Naive thymus-derived CD4-positive, alpha-beta T cell (primary cell): ENCODE measurements at regions not wholly inside any gene's neighbourhood (a gene's known extent, or its start where the extent isn't known, plus 50 kb on each side); places are given as distances from the start of the nearest gene placed in this dataset.

Experiments
- ATAC-seq: fragments of 150-1000 bp; cut with Tn5 transposase; 2 replicates; pipeline ENCODE4 v1.10.0; 2021; ENCODE audit warnings: mild to moderate bottlenecking, moderate library complexity
- CTCF ChIA-PET: fragments of 350-600 bp; sonication (Branson Sonifier 250); formaldehyde crosslinking; loops from one replicate; lab custom pipeline; 2021; ENCODE audit warnings: antibody characterized with exemption; lab: Charles Lee
- POLR2A ChIA-PET: fragments of 350-600 bp; sonication (Branson Sonifier 250); formaldehyde crosslinking; loops from one replicate; lab custom pipeline; 2021; ENCODE audit warnings: antibody characterized with exemption, inconsistent platforms; lab: Charles Lee
- DNase-seq, 9 donors: peaks; one replicate each; pipeline versions ENCODE4 v3.0.0 to v3.0.0-alpha.2; 2020 to 2022; ENCODE audit warnings: mixed read lengths in 1 of 9
- H3K27ac ChIP-seq: one replicate; pipeline ENCODE4 v1.7.0; 2013; ENCODE audit warnings: mild to moderate bottlenecking, low read depth, low read length, moderate library complexity
- H3K27me3 ChIP-seq, 2 donors: one replicate each; pipeline ENCODE4 v1.7.0; 2013; ENCODE audit warnings: low read length in 2 of 2, mild to moderate bottlenecking in 2 of 2, moderate library complexity in 2 of 2; ENCODE audit not compliant: control insufficient read depth in 2 of 2, insufficient read depth in 2 of 2
- H3K36me3 ChIP-seq, 3 experiments: 1 replicate in 2 of 3; 2 replicates in 1 of 3; pipeline ENCODE4 v1.7.0; 2013; ENCODE audit warnings: low read length in 3 of 3, mild to moderate bottlenecking in 3 of 3, moderate library complexity in 1 of 3; ENCODE audit not compliant: insufficient read depth in 3 of 3, control insufficient read depth in 2 of 3
- H3K4me1 ChIP-seq, 2 donors: one replicate each; pipeline ENCODE4 v1.7.0; 2013; ENCODE audit warnings: low read length in 2 of 2, mild to moderate bottlenecking in 2 of 2, moderate library complexity in 1 of 2; ENCODE audit not compliant: control insufficient read depth in 2 of 2, insufficient read depth in 2 of 2
- H3K4me3 ChIP-seq: 2 replicates; pipeline ENCODE4 v1.7.0; 2013; ENCODE audit warnings: mild to moderate bottlenecking, low read length
- H3K9me3 ChIP-seq, 3 experiments: 1 replicate in 2 of 3; 2 replicates in 1 of 3; pipeline ENCODE4 v1.7.0; 2013; ENCODE audit warnings: low read length in 3 of 3; ENCODE audit not compliant: control insufficient read depth in 2 of 3
- H3K27ac Mint-ChIP-seq, 9 donors: one replicate each; pipeline ENCODE4 v1.8.0; 2020 to 2022; ENCODE audit warnings: mixed read lengths in 9 of 9, mild to moderate bottlenecking in 8 of 9, moderate library complexity in 5 of 9, inconsistent platforms in 2 of 9
- H3K27me3 Mint-ChIP-seq, 5 donors: one replicate each; pipeline ENCODE4 v1.8.0; 2021 to 2022; ENCODE audit warnings: mixed read lengths in 5 of 5, mild to moderate bottlenecking in 1 of 5
- H3K36me3 Mint-ChIP-seq, 5 donors: one replicate each; pipeline ENCODE4 v1.8.0; 2020 to 2022; ENCODE audit warnings: mixed read lengths in 5 of 5, mild to moderate bottlenecking in 3 of 5, inconsistent platforms in 1 of 5
- H3K4me1 Mint-ChIP-seq, 7 donors: one replicate each; pipeline ENCODE4 v1.8.0; 2020 to 2022; ENCODE audit warnings: mixed read lengths in 7 of 7, mild to moderate bottlenecking in 3 of 7, inconsistent platforms in 1 of 7
- H3K4me3 Mint-ChIP-seq, 10 donors: one replicate each; pipeline ENCODE4 v1.8.0; 2020 to 2022; ENCODE audit warnings: mild to moderate bottlenecking in 10 of 10, mixed read lengths in 10 of 10, moderate library complexity in 6 of 10, inconsistent platforms in 2 of 10
- H3K9me3 Mint-ChIP-seq, 11 donors: one replicate each; pipeline ENCODE4 v1.8.0; 2020 to 2022; ENCODE audit warnings: mixed read lengths in 11 of 11, mild to moderate bottlenecking in 4 of 11, inconsistent platforms in 1 of 11, moderate library complexity in 1 of 11
- intact Hi-C, 2 donors: fragments of 100-400 bp; cut with micrococcal nuclease; formaldehyde crosslinking; loops; one replicate each; pipeline ENCODE4 v1.15.1; 2023

DNA sequence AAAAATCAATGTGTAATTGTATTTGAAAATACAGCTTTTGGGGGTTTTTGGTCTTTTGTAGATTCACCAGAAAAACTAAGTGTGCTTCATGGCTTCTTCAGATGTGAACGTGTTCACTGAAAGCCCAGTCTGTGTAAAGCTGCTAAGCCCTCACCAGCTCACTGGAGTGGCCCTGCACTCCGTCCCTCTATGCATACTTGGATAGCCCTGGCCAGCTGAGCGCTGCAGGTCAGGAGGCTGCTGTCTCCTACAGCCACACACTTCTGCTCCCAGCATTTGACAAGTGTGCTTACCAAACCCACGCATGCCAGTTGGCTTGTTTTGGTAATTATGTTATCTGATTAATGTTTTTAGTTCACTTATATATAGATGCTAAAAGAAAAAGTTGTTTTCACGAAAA, 163.5 kb downstream of the TLR5 start:
- intact Hi-C loops: no loop called here
- Mint-ChIP-seq H3K9me3 (no peaks in the 10 kb centered on the region), H3K36me3 (peaks cover 0 to 13% (median 0%) of the 10 kb centered on the region in 5 donors), H3K27ac (no peak overlapping the region), H3K27me3 (no peaks in the 10 kb centered on the region), H3K4me3 (no peak overlapping the region), H3K4me1 (no peaks in the 10 kb centered on the region)
- ATAC-seq: no peak
- Histone ChIP-seq H3K4me1 (no peaks in the 10 kb centered on the region), H3K27me3 (no peaks in the 10 kb centered on the region), H3K9me3 (no peaks in the 10 kb centered on the region), H3K4me3 (no peak overlapping the region), H3K27ac (no peak overlapping the region), H3K36me3 (no peaks in the 10 kb centered on the region)
- ChIA-PET CTCF (no interaction called here), POLR2A (no interaction called here)
- no peak for DNase-seq

DNA sequence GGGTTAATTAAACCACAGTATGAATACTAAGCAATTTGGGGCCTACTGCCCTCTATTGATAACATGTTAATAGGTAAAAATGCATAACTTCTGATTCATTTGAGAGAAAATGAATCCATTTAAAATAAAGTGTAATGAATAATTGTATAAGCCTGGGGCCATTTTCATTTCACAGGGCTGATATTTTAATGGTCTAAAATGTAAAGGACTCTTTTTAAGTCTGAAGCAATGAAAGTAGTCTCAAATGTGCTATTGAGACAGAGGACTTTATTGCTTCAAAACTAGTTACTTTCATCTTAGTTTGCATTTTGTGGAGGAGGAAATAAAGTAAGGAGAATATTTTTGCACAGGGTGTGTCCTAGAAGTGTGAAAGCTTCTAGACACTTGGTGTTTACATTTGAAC, 155.4 kb downstream of the TLR5 start:
- H3K27me3 ChIP-seq: no peaks in the 10 kb centered on the region
- no peak for DNase-seq
- H3K9me3 Mint-ChIP-seq: no peaks in the 10 kb centered on the region
- ChIA-PET POLR2A (no interaction called here), CTCF (no interaction called here)
- peaks cover 0 to 18% (median 9%) of the 10 kb centered on the region in 5 donors for H3K36me3 Mint-ChIP-seq
- no peak overlapping the region for H3K27ac ChIP-seq
- peaks cover 0 to 10% (median 4%) of the 10 kb centered on the region in 7 donors for H3K4me1 Mint-ChIP-seq
- no peaks in the 10 kb centered on the region for H3K27me3 Mint-ChIP-seq
- H3K4me3 ChIP-seq: no peak overlapping the region
- intact Hi-C loops: no loop called here
- no peaks in the 10 kb centered on the region for H3K4me1 ChIP-seq
- H3K27ac Mint-ChIP-seq: no peak overlapping the region
- no peaks in the 10 kb centered on the region for H3K36me3 ChIP-seq
- H3K9me3 ChIP-seq: no peaks in the 10 kb centered on the region
- no peak overlapping the region for H3K4me3 Mint-ChIP-seq
- ATAC-seq: no peak

DNA sequence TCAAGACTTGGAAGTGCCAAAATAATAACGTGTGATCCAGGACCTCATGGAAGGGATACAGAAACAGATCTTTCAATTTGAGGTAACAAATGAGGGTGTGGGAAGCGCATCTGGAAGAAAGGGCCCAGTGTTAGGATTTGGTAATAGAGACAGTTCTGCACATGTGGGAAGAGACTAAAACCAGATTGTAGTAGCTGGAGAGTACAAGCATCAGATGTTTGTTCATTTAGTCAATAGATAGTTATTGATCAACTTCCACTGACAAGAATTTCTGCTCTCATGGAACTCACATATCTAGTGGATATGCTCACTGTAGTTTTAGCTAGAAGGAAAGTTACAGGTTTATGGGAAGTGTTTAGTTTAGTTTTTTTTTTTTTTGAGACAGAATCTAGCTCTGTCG, 153.6 kb downstream of the TLR5 start:
- Histone ChIP-seq H3K36me3 (no peaks in the 10 kb centered on the region), H3K9me3 (no peaks in the 10 kb centered on the region), H3K27me3 (no peaks in the 10 kb centered on the region), H3K4me3 (no peak overlapping the region), H3K4me1 (no peaks in the 10 kb centered on the region), H3K27ac (no peak overlapping the region)
- H3K27me3 Mint-ChIP-seq: no peaks in the 10 kb centered on the region
- no peak overlapping the region for H3K27ac Mint-ChIP-seq
- ChIA-PET CTCF (no interaction called here), POLR2A (no interaction called here)
- no peak overlapping the region for H3K4me3 Mint-ChIP-seq
- DNase-seq (no peak), ATAC-seq (no peak)
- peaks cover 0 to 10% (median 4%) of the 10 kb centered on the region in 7 donors for H3K4me1 Mint-ChIP-seq
- H3K9me3 Mint-ChIP-seq: no peaks in the 10 kb centered on the region
- intact Hi-C loops: no loop called here
- peaks cover 0 to 22% (median 9%) of the 10 kb centered on the region in 5 donors for H3K36me3 Mint-ChIP-seq

DNA sequence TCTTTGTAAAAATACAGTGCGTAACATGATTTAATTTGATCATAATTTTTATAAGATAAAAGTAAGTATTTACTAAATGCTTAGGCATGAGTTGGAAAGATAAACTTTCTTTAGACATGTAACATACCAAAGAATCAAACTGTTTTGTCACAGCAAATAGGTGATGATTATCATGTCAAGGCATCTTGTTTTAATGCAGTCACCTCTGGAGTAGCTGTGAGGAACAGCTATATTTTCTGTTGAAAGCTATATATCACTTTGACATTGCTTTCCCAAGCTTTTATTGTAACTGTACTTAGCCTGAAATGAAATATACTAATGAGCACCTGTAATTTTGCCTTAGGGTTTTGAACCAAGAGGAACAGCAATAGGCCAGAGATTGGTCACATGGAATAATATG, 151.9 kb downstream of the TLR5 start:
- Mint-ChIP-seq H3K27ac (no peak overlapping the region), H3K9me3 (no peaks in the 10 kb centered on the region), H3K4me1 (peaks cover 0 to 6% (median 0%) of the 10 kb centered on the region in 7 donors), H3K36me3 (peaks cover 0 to 32% (median 13%) of the 10 kb centered on the region in 5 donors), H3K27me3 (no peaks in the 10 kb centered on the region), H3K4me3 (no peak overlapping the region)
- DNase-seq (no peak), ATAC-seq (no peak)
- no peak overlapping the region for H3K4me3 ChIP-seq
- no peaks in the 10 kb centered on the region for H3K27me3 ChIP-seq
- H3K4me1 ChIP-seq: no peaks in the 10 kb centered on the region
- ChIA-PET CTCF (no interaction called here), POLR2A (no interaction called here)
- intact Hi-C loops: no loop called here
- H3K36me3 ChIP-seq: no peaks in the 10 kb centered on the region
- H3K9me3 ChIP-seq: no peaks in the 10 kb centered on the region
- H3K27ac ChIP-seq: no peak overlapping the region

DNA sequence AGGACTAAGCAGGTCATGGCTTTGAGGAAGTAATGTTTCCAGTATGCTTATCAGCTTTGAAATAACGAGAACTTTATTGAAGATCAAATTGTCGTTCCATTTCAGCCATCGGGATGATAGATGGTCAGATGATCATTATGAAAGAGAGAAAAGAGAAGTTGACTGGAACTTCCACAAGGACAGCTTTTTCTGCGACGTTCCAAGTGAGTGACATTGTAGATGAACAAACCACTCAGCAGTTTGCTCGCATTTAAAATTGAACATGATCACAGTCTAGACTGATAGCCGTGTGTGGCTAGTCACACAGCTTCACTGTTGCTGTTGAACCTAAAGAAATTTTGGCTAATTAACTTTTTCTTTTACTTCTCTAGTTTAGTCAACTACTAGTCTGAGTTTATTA, 151.1 kb downstream of the TLR5 start:
- Histone ChIP-seq H3K36me3 (no peaks in the 10 kb centered on the region), H3K27ac (no peak overlapping the region), H3K9me3 (no peaks in the 10 kb centered on the region), H3K27me3 (no peaks in the 10 kb centered on the region), H3K4me3 (no peak overlapping the region), H3K4me1 (no peaks in the 10 kb centered on the region)
- ATAC-seq (no peak), DNase-seq (no peak)
- H3K36me3 Mint-ChIP-seq: peaks cover 0 to 39% (median 17%) of the 10 kb centered on the region in 5 donors
- H3K9me3 Mint-ChIP-seq: no peaks in the 10 kb centered on the region
- peaks cover 0 to 6% (median 0%) of the 10 kb centered on the region in 7 donors for H3K4me1 Mint-ChIP-seq
- intact Hi-C loops: no loop called here
- CTCF ChIA-PET: no interaction called here
- no peak overlapping the region for H3K27ac Mint-ChIP-seq
- H3K4me3 Mint-ChIP-seq: no peak overlapping the region
- POLR2A ChIA-PET: no interaction called here
- H3K27me3 Mint-ChIP-seq: no peaks in the 10 kb centered on the region

DNA sequence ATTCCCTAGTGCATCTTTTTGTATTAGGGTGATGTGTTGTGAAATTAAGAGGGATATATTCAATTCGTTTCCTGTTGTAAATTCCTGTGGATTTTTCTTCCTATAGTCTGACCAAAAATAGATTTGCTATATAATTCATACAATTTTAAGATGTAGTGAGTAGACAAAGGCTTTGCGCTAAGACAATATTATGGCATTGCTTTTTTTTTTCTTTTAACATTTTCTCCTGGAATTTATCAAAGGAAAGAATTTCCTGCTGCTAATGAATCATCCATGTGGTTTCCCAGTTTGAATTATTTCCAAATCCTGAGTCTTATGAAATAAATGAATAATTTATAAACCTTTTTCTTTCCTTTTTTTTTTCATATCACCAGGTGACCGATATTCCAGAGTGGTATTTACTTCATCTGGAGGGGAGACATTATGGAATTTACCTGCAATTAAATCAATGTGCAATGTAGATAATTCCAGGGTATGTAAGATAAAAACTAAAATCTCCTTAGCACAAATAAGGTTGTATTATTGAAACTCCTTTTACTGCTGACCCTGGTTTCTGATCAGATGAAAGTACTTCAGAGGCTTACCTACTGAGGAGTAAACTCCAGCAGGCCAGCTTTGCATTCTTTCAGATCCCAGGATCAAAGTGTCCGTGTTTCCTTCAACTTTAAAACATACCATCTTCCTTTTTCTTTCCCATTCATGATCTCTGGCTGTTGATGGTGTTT, 148.4 kb downstream of the TLR5 start:
- POLR2A ChIA-PET: no interaction called here
- H3K4me1 Mint-ChIP-seq: peaks cover 0 to 2% (median 0%) of the 10 kb centered on the region in 7 donors
- H3K9me3 Mint-ChIP-seq: no peaks in the 10 kb centered on the region
- peaks cover 0 to 58% (median 22%) of the 10 kb centered on the region in 5 donors for H3K36me3 Mint-ChIP-seq
- no peak for DNase-seq
- H3K9me3 ChIP-seq: no peaks in the 10 kb centered on the region
- CTCF ChIA-PET: no interaction called here
- no peaks in the 10 kb centered on the region for H3K27me3 Mint-ChIP-seq
- H3K27ac ChIP-seq: no peak overlapping the region
- H3K27ac Mint-ChIP-seq: no peak overlapping the region
- no peak overlapping the region for H3K4me3 Mint-ChIP-seq
- H3K4me1 ChIP-seq: no peaks in the 10 kb centered on the region
- no peaks in the 10 kb centered on the region for H3K27me3 ChIP-seq
- intact Hi-C loops: no loop called here
- H3K4me3 ChIP-seq: no peak overlapping the region
- ATAC-seq: no peak
- H3K36me3 ChIP-seq: no peaks in the 10 kb centered on the region

DNA sequence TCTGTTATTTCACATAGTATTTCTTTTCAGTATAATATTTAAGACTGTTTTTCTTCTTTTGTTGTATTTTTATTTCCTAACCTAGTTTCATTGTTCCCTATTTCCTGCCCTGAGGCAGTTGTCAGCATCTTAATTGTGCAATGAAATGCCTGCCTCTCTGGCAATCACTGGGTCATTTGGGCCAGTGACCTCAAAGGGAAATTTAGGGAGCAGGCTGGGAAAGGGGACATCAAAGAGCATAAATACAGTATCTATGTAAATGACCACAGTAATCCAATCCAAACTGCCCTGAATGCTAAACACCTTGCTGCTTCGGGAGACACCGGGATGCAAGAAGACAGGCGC, 147.8 kb downstream of the TLR5 start:
- Histone ChIP-seq H3K4me1 (no peaks in the 10 kb centered on the region), H3K4me3 (no peak overlapping the region), H3K27ac (no peak overlapping the region), H3K36me3 (no peaks in the 10 kb centered on the region), H3K27me3 (no peaks in the 10 kb centered on the region), H3K9me3 (no peaks in the 10 kb centered on the region)
- Mint-ChIP-seq H3K4me1 (no peaks in the 10 kb centered on the region), H3K4me3 (no peak overlapping the region), H3K36me3 (peaks cover 0 to 63% (median 22%) of the 10 kb centered on the region in 5 donors), H3K9me3 (no peaks in the 10 kb centered on the region), H3K27me3 (no peaks in the 10 kb centered on the region), H3K27ac (no peak overlapping the region)
- intact Hi-C loops: no loop called here
- ChIA-PET CTCF (no interaction called here), POLR2A (no interaction called here)
- DNase-seq (no peak), ATAC-seq (no peak)
